Natural killer cell (primary cell): ENCODE measurements at regions not wholly inside any gene's neighbourhood (a gene's known extent, or its start where the extent isn't known, plus 50 kb on each side); places are given as distances from the start of the nearest gene placed in this dataset.

ENCODE experiments used
- ATAC-seq, 3 donors: fragments of 150-1000 bp in 2 of 3; fragments of 200-7000 bp in 1 of 3; cut with Tn5 transposase; 1 replicate in 1 of 3; 2 replicates in 2 of 3; pipeline ENCODE4 v1.10.0; 2021; ENCODE audit warnings: mild to moderate bottlenecking in 2 of 3, moderate library complexity in 2 of 3
- DNase-seq, 2 donors: peaks; one replicate each; pipeline versions ENCODE4 v3.0.0 to v3.0.0-alpha.2; 2013 to 2021; ENCODE audit warnings: mixed read lengths in 1 of 2
- H3K27ac ChIP-seq: one replicate; pipeline ENCODE4 v1.5.1; 2013; ENCODE audit warnings: mild to moderate bottlenecking, low read length
- H3K27me3 ChIP-seq: one replicate; pipeline ENCODE4 v1.6.1; 2013; ENCODE audit warnings: low read length; ENCODE audit not compliant: control insufficient read depth, insufficient read depth
- H3K36me3 ChIP-seq: one replicate; pipeline ENCODE4 v1.6.1; 2013; ENCODE audit warnings: low read length; ENCODE audit not compliant: control insufficient read depth, insufficient read depth
- H3K4me1 ChIP-seq: one replicate; pipeline ENCODE4 v1.6.1; 2013; ENCODE audit warnings: low read length; ENCODE audit not compliant: control insufficient read depth, insufficient read depth
- H3K4me3 ChIP-seq: one replicate; pipeline ENCODE4 v1.5.1; 2013; ENCODE audit warnings: low read length
- H3K9me3 ChIP-seq: one replicate; pipeline ENCODE4 v1.6.1; 2013; ENCODE audit warnings: low read length; ENCODE audit not compliant: control insufficient read depth, insufficient read depth
- H3K27ac Mint-ChIP-seq, 2 donors: one replicate each; pipeline ENCODE4 v1.8.0; 2022; ENCODE audit warnings: mild to moderate bottlenecking in 2 of 2, mixed read lengths in 2 of 2, moderate library complexity in 1 of 2
- H3K27me3 Mint-ChIP-seq, 2 donors: one replicate each; pipeline ENCODE4 v1.8.0; 2022; ENCODE audit warnings: low read depth in 2 of 2, mixed read lengths in 2 of 2
- H3K36me3 Mint-ChIP-seq: one replicate; pipeline ENCODE4 v1.8.0; 2022; ENCODE audit warnings: mixed read lengths
- H3K4me1 Mint-ChIP-seq, 2 donors: one replicate each; pipeline ENCODE4 v1.8.0; 2022; ENCODE audit warnings: mixed read lengths in 2 of 2
- H3K4me3 Mint-ChIP-seq: one replicate; pipeline ENCODE4 v1.8.0; 2022; ENCODE audit warnings: mild to moderate bottlenecking, moderate library complexity, mixed read lengths
- H3K9me3 Mint-ChIP-seq, 2 donors: one replicate each; pipeline ENCODE4 v1.8.0; 2022; ENCODE audit warnings: mixed read lengths in 2 of 2
- CTCF ChIP-seq: fragments of 200-600 bp; IDR thresholded peaks from one replicate; pipeline ENCODE4 v1.8.0; 2022; ENCODE audit warnings: antibody characterized with exemption
- WGBS: methylation state at CpG from one replicate; pipeline ENCODE4 v1.1.7; 2013; ENCODE audit warnings: missing lambda C conversion rate; ENCODE audit not compliant: insufficient coverage; 5-methylcytosine and 5-hydroxymethylcytosine counted together
- intact Hi-C: fragments of 100-400 bp; cut with micrococcal nuclease; formaldehyde crosslinking; loops from one replicate; pipeline ENCODE4 v1.14.2; 2022

- H3K27ac ChIP-seq: no peak overlapping the region
- DNase-seq: no peak
- H3K4me1 ChIP-seq: no peaks in the 10 kb centered on the region
- peaks cover 12% of the 10 kb centered on the region for H3K9me3 ChIP-seq
- Mint-ChIP-seq H3K4me1 (no peaks in the 10 kb centered on the region), H3K9me3 (peaks cover 9 to 24% of the 10 kb centered on the region in 2 donors), H3K27me3 (no peaks in the 10 kb centered on the region), H3K4me3 (no peak overlapping the region), H3K36me3 (no peaks in the 10 kb centered on the region), H3K27ac (no peak overlapping the region)
- H3K27me3 ChIP-seq: no peaks in the 10 kb centered on the region
- H3K36me3 ChIP-seq: no peaks in the 10 kb centered on the region
- TF ChIP-seq CTCF: no peak
- 84% methylated on average over 2 of the region's 2 CpGs for WGBS
- no peak for ATAC-seq
- intact Hi-C loops: no loop called here
- H3K4me3 ChIP-seq: no peak overlapping the region
These were observed 1267.0 kb upstream of the CHAC2 start for GRCh38 chr2:52500561-52500960.

GRCh38 chr2:52498077-52498750, 1269.4 kb upstream of the CHAC2 start:
- no peak overlapping the region for H3K4me3 ChIP-seq
- no peak for TF ChIP-seq CTCF
- WGBS: 85% methylated on average over 3 of the region's 3 CpGs
- no peaks in the 10 kb centered on the region for H3K4me1 ChIP-seq
- no peaks in the 10 kb centered on the region for H3K27me3 ChIP-seq
- peaks cover 12% of the 10 kb centered on the region for H3K9me3 ChIP-seq
- DNase-seq (no peak), ATAC-seq (no peak)
- intact Hi-C loops: no loop called here
- Mint-ChIP-seq H3K27me3 (no peaks in the 10 kb centered on the region), H3K4me3 (no peak overlapping the region), H3K4me1 (no peaks in the 10 kb centered on the region), H3K36me3 (no peaks in the 10 kb centered on the region), H3K27ac (no peak overlapping the region), H3K9me3 (peaks cover 7 to 21% of the 10 kb centered on the region in 2 donors)
- H3K27ac ChIP-seq: no peak overlapping the region
- H3K36me3 ChIP-seq: no peaks in the 10 kb centered on the region

GRCh38 chr2:52495816-52496215, 1271.8 kb upstream of the CHAC2 start:
- H3K27me3 Mint-ChIP-seq: no peaks in the 10 kb centered on the region
- H3K9me3 Mint-ChIP-seq: peaks cover 10 to 26% of the 10 kb centered on the region in 2 donors
- no peak overlapping the region for H3K4me3 Mint-ChIP-seq
- H3K4me3 ChIP-seq: no peak overlapping the region
- H3K4me1 Mint-ChIP-seq: no peaks in the 10 kb centered on the region
- no peaks in the 10 kb centered on the region for H3K27me3 ChIP-seq
- H3K27ac ChIP-seq: no peak overlapping the region
- no peaks in the 10 kb centered on the region for H3K36me3 ChIP-seq
- TF ChIP-seq CTCF: no peak
- ATAC-seq (no peak), DNase-seq (no peak)
- no peaks in the 10 kb centered on the region for H3K4me1 ChIP-seq
- intact Hi-C loops: no loop called here
- H3K27ac Mint-ChIP-seq: no peak overlapping the region
- peaks cover 12% of the 10 kb centered on the region for H3K36me3 Mint-ChIP-seq
- peaks cover 11% of the 10 kb centered on the region for H3K9me3 ChIP-seq

- H3K36me3 Mint-ChIP-seq: no peaks in the 10 kb centered on the region
- ATAC-seq: no peak
- Histone ChIP-seq H3K27ac (no peak overlapping the region), H3K9me3 (peaks cover 2% of the 10 kb centered on the region), H3K4me1 (no peaks in the 10 kb centered on the region), H3K4me3 (no peak overlapping the region), H3K36me3 (no peaks in the 10 kb centered on the region), H3K27me3 (no peaks in the 10 kb centered on the region)
- intact Hi-C loops: no loop called here
- no peak overlapping the region for H3K27ac Mint-ChIP-seq
- H3K27me3 Mint-ChIP-seq: no peaks in the 10 kb centered on the region
- peaks cover 12 to 16% of the 10 kb centered on the region in 2 donors for H3K9me3 Mint-ChIP-seq
- no CpG with 5 or more reads among the region's 1 CpG for WGBS
- H3K4me1 Mint-ChIP-seq: no peaks in the 10 kb centered on the region
- no peak overlapping the region for H3K4me3 Mint-ChIP-seq
- DNase-seq: no peak
- no peak for TF ChIP-seq CTCF
These were observed 1290.4 kb upstream of the CHAC2 start for GRCh38 chr2:52477166-52477565.
